ENCODE measurements at regions not wholly inside any gene's neighbourhood (a gene's known extent, or its start where the extent isn't known, plus 50 kb on each side); places are given as distances from the start of the nearest gene placed in this dataset.

DNA sequence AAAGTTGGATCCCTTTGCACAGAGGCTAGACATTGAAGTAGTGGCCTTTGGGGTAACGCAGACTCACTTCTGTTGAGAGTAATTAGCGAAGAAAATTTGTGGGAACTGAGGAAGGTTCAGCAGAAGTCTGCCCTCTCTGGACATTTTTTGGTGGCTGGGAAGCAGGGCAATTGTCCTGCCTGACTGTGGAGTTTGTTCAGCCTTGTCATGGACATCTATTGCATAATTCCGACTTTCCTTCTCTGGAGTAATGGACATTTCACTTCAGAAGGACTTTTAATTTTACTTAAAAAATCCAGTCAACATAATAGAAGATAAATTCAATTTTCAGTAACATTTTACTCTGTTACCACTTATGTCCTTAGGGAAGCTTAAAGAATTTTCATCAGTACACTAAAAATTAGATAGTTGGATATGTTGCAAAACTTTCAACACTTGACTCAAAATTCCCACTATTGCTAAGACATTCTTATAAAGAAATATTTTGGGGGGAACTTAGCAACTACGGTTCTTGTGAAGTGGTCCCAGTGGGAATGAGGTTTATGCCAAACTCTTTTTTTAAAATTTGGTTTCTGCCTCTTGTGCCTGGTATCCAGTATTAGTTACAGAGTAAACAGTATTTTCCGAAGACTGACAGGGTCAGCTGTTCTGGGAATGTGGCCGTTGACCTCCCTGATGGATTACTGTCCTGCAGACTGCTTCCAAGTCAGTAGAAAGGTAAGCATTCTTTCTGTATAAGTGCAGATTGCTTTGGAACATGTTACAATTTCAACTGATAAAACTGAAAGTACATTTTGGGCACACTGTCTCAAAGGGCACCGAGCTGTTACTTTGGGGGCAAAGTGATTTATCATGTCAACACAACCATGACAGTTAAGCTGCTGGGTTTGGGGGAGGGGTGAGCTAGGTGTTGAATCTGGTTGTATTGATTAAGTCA is 100.6 kb upstream of the MLIP start:
- DNase-seq: no peak

DNA sequence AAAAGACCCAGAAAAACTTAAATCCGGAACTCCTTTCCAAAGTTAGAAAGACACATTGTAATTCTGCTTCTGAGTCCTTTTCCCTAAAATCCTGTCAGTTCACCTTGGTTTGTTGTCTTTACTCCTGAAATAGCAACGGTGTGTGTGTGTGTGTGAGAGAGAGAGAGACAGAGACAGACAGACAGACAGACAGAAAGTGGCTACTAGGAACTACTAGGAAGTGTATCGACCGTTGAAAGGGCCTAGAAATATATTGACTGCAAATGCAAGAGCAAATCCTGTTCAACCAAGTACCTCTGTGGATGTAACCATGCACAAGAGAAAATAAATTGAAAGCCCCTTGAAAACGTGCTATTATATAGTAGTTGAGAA is 100.0 kb upstream of the MLIP start:
- no peak for DNase-seq

DNA sequence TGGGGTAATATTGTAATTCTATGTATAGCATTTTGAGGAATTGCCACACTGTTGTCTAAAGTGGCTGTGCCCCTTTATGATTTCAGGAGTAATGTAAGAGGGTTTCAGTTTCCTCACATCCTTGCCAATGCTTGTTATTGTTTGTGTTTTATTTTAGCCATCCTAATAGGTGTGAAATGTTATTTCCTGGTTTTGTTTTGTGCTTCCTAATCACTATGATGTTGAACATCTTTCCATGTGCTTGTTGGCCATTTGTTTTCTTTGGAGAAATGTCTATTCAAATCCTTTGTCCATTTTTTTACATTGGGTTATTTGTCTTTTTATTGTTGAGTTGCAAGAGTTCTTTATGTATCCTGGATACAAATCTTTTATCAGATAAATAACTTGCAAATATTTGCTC is 97.3 kb upstream of the MLIP start:
- no peak for DNase-seq

DNA sequence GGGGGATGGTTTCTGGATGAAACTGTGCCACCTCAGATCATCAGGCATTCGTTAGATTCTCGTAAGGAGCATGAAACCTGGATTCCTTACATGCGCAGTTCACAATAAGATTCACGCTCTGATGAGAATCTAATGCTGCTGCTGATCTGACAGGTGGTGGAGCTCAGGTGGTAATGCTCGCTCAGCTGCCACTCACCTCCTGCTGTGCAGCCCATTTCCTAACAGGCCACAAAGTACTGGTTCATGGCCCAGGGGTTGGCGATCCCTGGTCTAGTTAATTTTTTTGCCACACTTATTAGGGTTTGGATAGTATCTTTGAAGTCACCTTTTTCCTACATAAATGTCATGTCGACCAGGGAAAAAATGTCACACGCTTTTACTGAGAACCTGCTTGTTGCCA is 96.8 kb upstream of the MLIP start:
- DNase-seq: no peak

DNA sequence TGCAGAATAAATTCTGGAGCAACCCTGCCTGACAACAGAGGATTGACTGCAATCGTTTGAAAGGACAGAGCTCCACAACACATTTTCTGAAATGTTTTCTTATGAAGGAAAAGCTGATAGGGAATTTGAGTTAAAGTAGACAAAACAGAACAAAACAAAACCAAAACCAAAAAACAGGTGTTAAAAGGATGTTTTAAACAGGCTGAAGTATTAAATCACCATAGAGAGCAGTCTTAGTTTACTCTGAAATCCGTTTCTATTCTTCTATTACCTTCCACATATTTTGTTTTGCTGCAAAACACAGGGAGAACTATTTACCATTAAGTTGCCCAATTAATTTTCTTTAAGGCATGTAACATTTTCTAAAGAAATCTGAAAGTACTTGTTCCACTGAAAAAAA is 93.4 kb upstream of the MLIP start:
- DNase-seq: no peak

DNA sequence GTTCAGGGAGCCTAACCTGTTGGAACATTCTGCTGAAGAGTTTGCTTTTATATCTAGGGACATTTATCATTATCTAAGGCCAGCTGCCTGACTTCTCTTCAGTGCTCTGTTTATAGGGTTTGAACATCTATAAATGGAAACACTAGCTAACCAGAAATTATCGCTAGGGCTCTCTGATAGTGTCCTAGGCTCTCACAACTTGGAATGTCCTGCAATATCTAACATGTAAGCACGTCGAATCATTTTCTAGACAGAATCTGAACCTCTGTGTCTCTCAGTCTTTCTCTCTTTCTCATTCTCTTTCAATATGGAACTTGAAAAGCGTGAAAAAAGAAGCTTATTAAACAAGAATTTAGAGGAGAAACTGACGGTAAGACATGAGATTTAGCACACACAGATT is 92.5 kb upstream of the MLIP start:
- no peak for DNase-seq

DNA sequence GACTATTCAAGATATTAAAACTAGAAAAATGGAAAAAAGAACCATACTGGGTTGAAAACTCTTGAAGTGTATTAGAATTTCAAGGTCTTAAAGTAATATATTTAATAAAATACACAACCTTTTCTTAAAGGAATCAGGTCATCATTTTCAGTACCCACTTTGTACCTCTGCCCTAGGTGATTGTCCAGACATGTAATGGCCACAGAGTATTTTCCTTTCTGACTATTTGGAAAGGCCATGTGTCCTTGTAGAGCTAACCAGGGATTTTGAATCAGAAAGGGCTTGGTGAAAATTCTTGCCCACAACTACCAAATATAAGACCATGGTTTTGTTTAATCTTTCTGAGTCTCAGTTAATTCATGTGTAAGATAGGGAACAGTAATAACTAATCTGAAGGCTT is 91.4 kb upstream of the MLIP start:
- no peak for DNase-seq

DNA sequence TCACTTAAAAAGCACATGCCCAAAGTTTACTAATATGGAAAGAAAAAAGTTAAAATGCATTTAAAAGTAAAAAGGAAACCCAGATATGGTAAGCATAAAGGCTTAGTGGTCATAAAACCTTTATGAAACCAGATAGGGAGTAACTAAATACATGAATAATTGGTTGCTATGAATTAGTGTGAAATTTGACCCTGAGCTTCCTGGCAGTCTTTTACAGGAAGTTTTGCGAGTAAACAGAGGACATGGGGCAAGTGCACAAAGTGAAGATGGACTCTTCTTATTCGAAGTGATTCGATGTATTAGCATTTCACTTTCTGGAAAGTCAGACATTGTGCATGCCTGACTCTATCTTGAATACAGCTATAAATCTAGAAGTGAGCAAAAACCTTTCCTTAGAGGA is 90.9 kb upstream of the MLIP start:
- DNase-seq: no peak

DNA sequence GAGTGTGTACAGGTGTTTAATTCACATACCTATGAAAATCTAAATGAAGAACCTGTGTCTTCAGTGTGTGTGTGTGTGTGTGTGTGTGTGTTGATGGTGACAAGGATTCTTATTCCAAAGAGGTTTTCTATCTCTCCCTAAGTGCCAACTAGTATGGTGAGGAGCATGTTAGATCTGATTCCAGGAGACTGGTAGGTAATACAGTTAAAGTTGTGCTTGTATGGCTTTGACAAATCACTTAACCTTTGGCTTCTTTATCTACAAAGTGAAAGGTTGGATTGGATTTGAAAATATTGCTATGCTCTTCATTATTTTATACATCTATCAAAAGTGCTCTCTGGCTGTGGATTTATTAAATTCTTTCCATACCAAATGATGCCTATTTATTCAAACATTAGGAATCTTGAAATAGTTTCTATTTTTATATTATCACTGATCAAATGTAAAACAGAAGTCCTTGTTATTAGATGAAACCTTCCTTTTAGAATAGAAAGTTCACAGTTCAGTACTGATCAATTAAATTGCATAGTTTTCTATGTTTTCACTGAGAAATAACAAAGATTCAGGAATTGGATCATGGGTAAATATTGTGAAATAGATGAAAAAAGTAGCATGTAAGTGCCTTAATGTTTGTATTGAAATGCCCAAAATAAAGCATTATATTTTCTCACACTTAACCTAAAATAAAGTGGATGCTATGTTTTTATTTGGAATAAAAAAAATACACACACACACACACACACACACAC is 84.4 kb upstream of the MLIP start:
- no peak for DNase-seq

DNA sequence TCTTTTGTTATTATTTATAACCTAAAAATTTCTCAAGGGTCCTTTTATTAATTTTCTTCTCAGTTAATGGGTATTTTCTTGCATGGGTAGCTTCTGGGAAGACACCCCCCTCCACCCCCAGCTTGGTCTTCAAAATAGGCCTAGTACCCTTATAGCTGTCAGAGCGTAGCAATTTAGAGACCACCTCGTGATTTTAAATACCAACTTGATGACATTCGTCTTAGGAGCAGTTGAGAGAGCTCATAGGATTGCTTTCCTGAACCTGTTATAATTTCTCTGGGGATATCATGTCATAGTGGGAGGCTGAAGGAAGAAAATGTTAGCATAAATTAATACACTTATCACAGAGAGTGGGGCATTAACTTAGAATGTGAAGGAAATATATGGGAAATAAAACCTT is 83.1 kb upstream of the MLIP start:
- no peak for DNase-seq

DNA sequence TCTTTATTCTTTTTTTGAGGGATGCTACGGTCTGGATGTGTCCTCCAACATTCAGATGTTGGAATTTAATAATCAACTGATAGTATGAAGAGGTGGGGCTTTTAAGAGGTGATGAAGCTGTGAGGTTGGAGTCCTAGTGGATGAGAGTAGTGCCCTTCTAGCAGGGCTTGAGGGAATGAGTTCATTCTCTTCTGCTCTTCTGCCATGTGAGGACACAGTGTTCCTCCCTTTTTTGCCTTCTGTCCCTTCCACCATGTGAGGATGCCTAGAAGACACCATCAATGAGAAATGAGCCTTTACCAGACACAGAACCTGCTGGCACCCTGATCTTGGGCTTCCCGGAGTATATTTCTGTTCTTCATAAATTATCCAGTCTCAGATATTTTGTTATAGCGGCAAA is 82.1 kb upstream of the MLIP start:
- no peak for DNase-seq

DNA sequence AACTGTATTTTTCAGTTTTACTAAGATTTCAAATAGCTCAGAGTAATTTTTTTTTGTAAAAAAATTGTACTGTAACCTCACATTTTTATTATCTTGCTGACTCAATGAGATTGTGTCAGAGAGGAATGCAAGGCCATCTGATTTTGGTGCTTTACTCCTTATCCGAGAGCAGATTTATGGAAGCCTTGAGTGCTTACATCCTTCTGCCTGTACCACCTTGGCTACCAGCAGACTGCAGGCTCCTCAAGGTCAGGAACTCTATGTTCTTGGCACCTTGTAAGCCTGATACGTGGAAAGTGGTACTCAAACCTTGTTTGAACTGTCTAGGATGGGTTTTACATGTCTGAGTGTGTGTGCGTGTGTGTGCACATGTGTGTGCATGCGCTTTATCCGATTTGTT is 80.1 kb upstream of the MLIP start:
- no peak for DNase-seq

DNA sequence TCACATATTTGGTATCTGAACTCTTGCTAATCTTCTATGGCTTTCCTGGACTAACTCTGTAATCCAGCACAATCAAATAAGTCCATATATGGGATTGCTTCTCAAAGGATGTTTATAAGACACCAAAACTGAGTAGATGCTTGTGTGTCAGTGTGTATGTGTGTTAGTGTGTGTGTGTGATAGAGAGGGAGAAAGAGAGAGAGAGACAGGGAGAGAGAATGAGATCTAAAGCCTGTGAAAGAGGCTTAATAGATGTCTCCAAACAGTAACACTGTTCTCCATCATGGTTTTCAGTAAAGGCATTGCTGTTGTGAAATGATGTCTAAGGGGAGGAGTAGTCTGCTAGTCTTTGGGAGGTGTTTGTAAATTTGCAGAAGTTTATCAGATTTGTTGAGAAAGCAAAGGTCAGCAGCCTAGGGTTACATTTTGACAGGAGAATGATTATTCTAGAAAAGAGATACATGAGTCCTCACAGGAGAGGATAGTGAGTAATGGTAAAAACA is 73.9 kb upstream of the MLIP start:
- DNase-seq: no peak

DNA sequence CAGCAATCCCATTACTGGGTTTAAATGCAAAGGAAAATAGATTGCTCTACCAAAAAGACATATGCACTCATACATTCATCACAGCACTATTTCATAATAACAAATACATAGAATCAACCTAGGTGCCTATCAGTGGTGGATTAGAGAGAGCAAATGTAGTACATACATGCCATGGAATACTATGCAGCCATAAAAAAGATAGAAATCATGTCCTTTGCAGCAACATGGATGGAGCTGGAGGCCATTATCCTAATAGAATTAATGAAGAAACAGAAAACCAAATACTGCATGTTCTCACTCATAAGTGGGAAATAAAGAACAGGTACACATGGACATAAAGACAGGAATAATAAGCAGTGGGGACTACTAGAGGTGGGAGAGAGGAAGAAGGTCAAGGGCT is 70.7 kb upstream of the MLIP start:
- no peak for DNase-seq

DNA sequence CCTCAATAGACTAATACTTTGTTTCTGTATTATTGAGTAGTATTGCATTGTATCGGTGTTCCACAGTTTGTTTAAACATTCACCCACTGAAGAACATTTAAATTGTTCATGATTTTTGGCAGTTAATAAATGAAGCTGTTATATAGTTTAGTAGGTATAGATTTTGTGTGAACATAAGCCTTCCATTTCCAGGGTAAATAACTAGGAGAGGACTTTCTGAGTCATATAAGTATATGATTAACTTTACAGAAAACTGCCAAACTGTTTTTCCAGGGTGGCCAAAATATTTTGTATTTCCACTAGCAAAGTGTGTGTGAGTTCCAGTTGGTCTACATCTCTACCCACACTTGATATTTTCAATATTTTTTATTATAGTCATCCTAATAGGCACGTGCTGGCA is 70.0 kb upstream of the MLIP start:
- DNase-seq: no peak

DNA sequence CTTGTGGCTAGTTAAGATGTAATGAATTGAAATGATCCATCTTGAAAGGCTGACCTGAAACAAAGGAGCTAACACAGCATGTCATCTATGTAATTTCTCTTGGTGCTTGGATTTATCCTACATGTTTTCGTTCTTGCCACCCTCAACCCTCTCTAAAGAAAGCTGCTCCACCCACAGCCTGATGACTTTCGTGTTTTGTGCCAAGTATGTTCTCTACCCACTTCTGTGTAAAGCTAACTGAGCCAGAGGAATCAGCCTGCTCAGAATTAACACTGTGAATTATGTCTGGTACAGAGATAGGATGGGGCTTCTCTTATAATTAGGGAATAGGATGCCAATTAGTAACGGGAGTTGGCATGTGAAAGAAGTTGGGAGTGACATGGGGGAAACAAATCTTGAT is 67.9 kb upstream of the MLIP start:
- DNase-seq: no peak

DNA sequence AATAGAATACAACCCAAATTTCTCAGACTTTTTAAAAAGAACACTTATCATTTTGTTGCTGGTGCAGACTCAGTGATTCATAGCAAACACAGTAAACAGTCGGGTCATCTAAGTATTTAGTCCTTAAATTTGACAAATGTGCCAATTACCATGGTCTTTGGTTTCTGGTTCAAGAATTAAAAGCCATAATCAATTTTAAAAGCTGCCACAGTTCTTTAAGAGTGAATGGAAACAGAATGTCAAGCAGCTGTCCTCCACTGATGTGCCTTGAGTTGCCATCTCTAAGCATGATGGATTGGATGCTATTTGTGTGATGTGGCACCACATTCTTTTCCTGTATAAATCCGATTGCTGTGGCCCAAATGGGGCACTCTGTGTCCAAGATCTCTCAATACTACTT is 67.2 kb upstream of the MLIP start:
- DNase-seq: no peak

DNA sequence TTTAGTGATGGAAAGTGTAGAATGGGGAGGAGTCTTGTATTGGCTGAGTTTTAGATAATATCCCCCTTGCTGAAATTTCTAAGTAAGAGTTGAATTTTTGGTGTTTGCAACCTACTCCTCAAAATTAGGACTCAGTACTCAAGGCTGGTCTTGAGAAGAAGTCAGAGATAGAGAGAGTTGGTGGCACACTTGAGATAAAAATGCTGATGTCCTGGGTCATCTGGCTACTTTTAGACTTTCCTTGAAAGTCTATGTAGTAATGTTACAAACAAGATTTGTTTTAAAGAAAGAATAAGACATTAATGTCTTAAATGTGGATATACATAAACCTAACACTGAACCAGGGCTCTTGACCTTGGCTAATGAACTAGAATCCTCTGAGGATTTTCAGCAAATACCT is 62.5 kb upstream of the MLIP start:
- DNase-seq: no peak

DNA sequence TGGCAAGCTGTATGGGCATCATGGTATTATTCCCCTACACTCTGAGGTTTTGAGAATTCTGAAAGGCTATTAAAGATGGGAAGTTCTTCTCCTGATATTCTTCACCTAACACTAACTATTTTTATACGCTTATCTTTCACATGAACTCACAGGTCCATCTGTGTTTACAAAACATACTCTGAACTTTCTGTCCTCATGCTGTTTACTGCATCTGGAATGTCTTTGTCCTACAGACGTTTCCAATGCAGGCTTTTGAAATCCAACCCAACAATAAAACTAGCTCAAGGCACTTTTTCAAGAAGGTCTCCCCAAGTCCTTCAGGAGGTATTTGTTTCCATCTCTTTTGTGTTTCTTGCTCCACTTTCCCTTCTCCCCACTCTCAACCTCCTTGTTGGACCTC is 60.5 kb upstream of the MLIP start:
- no peak for DNase-seq

DNA sequence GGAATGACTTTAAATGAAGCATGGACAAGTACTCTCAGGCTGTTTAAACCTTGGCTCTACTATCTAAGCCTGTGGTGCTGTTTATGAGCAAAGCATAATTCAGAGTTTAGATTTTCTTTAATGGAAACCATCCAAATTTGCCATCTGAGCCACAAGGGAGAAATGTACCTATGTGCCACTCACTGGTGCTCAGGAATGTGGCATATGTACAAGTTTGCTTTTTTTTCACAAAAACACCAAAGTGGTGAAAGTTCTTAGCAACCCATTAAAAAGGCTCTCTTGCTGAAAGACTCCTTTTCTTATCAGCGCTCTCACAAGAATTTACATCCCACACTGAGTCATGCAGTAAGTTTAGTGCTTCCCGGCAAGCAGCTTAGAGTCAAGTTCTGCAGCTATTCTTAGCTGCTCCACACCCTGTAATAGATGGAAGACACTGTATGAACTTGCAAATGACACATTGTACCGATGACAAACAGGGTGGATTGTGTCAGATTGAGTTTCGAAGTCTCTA is 57.3 kb upstream of the MLIP start:
- no peak for DNase-seq

DNA sequence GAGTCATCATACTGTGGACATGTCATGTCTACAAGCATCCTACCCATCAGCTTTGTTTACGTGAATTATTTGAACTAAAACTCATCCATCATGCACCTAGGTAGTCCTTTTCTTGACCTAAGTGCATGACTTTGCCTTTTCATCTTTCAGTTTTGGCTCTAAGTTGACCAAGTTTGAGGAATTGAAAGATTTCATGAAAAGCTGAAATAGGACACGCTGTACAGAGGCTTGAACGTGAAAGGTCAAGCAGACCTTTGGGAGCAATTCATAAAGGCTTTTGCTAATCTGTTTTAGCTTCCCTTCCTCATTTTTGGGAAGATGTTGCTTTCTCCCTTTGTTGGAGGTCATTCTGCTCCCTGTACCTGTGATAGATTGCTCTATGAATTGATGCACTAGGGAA is 55.1 kb upstream of the MLIP start:
- no peak for DNase-seq

DNA sequence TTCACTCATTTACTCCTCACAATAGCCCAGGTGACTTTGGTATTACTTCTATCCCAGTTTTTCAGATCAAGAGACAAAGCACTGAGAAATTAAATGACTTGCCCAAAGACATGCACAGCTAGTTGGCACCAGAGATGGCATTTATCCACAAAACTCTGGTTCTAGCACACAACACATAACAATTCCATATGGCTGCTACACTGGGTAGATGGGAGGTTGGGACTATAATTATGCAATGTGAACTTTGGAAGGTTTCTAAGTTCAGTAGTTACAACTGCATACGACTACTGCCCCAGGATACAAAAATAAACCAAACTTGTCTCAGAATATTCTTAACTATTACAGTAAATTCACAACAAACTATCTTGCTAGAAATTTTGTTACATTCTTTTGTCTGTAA is 54.2 kb upstream of the MLIP start:
- DNase-seq: no peak

DNA sequence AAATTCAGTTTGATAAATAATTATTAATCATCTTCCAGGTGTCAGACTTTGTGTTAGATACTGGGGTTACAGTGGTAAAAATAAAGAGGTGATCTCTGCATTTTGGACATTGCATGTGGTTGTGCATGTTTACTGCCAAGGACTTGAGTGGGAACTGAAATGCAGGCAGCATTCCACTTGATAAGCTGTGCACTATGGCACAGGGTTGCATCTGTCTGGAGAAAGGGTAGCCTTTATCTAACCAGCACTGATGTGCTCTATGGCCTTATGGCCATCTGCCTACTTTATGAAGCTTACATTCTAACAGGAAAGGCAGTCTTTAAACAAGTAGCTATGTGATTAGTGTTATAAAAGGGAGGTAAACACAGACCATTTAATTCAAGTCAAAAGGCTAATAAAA is 53.0 kb upstream of the MLIP start:
- no peak for DNase-seq

DNA sequence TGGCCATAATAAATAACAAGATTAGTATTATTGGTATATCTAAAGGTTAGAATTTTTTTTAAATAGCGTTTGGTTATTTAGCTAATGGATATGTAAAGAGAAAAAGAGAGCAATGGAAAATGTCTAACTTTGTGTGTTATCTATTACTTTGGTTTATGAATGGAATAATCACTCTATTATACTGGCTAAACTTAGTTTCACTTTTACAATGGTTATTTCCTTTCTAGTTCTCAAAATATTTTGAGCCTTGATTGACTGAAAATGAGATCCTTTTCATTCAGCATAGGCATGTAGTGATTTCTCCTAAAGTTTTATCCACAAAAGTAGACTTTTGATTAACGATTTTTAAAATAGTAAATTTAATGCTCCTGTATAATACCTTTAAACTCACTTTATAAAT is 51.6 kb upstream of the MLIP start:
- DNase-seq: no peak
